ENCODE measurements at regions not wholly inside any gene's neighbourhood (a gene's known extent, or its start where the extent isn't known, plus 50 kb on each side); places are given as distances from the start of the nearest gene placed in this dataset.

- DNase-seq (ENCODE audit: low read depth, low spot score) = no peak
These were observed 210.6 kb downstream of the CCNG2 start for GRCh38 chr4:77367638-77368037.

DNA sequence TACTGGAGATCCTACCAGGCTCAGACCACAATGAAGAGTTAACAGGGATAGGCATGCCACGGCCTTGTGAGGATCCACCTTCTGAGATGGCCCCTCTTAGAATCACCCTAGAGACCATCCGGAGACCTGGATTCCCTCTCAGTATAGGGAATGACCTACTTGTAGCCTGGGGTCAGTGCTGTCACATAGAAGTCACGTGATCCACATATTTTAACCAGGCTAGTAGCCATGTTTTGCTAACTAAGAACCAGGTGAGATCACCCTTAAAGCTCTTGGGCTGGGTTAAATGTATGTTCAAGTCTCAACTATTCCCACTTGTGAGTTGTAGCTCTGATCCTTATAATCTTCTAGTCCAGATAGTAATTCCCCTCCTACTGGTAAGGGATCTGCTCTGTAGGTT, 215.4 kb downstream of the CCNG2 start:
- DNase-seq (ENCODE audit: low read depth, low spot score) = no peak

DNA sequence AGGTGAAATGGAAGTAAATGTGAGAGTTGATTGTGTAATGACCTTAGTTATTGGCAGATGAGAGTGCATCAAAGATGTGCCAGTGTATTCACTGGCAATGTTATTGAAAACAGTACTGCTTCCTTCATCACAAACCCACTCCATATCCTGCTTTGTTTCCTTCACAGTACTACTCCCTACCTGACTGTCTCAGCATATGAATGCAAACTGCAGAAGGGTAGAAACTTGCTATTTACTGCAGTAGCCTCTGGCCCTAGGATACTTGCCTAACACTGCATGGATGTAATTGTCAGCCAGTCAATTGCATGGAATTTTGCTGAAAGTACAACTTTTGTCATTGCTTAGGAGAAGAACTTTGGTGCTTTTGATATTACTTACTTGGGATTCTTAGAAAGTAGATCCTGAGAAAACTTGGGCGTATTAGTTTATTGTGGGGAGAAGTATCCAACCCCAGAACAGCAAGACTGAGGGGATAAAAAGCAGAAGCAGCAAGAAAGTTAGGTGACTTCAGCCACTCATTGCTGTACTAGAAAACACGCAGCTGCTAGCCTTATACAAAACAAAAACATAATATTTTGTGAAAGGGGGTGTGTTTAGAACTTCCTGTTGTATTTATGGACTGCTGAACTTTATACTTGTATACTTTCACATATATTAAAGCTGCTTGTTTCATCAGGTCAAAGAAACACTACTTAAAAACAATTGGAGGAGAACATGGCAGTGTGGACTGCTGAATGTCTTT, 219.0 kb downstream of the CCNG2 start:
- no peak for DNase-seq (ENCODE audit: low read depth, low spot score)

DNA sequence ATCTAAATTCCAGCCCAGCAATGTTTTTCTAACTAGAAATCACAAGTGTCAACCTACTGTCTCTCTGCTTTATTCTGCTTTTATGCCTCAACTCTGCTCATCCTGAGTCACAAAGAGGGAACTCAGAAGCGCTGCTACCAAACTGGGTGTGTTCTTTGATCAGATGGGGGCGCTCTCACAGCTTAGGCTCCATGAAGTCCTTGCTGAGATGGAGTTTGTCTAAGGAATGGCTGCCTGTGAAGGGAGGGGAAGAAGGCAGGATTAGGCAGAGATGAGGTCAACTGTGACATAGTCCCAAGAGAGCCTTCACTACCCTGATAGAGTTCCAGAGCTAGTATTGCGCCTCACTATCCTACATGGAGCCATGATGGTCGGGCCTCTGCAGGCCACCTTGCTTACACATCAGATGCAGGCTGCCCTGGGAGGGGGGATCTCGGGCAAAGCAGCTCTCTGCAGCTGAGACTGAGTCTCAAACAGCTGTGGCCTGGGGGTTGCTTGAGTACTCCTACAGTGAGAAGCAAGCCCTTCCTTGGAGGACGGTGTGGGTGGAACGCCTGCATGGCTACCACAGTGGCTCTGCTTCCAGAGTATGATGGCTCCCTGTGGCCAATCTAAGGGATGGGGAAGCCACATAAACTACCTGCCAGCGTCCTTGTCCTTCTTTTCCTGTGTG, 219.9 kb downstream of the CCNG2 start:
- DNase-seq (ENCODE audit: low read depth, low spot score) = no peak

GRCh38 chr4:77384094-77384493, 221.5 kb upstream of the CXCL13 start:
- no peak for DNase-seq (ENCODE audit: low read depth, low spot score)

DNA sequence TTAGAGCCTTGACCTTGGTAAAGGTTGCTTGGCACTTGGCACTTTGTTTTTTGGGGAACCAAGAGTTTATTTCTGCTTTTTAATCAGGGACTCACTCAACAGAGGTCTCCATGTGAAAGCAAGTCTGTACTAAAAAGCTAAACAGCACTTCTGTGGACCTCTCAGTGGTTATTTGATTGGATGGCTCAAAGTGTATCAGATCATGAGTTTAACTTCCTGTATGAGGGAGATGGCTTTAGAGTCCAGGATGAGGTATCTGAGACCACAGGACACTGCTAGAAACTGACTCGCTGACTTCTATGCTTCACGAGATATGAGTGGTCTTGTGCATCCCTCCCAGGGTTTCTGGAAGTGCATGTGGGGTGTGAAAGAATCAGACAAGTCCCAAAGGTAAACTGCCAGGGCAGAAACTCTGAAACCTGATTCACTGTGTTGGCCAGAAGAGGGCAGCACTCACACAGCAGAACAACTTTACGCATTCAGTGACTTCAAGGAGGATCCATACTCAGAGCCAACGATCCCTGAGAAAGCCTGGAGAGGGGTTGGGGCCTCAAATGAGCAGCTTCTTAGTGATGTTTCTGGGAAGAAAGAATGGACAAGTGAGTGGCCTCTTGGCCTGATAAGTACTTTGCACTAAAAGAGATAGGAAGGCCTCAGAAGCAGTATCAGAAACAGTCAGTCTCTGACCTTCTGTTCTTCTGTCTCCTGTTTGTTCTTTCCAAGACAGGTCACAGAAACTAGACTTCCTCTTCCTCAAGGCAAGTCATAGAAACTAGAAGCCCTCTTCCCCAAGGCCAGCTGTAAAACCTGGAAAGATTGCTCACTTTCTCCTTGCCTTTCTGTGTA, 220.3 kb upstream of the CXCL13 start:
- DNase-seq (ENCODE audit: low read depth, low spot score) = peak; percentile 35

GRCh38 chr4:77393996-77394395, 211.6 kb upstream of the CXCL13 start:
- DNase-seq (ENCODE audit: low read depth, low spot score) = no peak

- no peak for DNase-seq (ENCODE audit: low read depth, low spot score)
These were observed 210.1 kb upstream of the CXCL13 start for GRCh38 chr4:77395481-77395880.

DNA sequence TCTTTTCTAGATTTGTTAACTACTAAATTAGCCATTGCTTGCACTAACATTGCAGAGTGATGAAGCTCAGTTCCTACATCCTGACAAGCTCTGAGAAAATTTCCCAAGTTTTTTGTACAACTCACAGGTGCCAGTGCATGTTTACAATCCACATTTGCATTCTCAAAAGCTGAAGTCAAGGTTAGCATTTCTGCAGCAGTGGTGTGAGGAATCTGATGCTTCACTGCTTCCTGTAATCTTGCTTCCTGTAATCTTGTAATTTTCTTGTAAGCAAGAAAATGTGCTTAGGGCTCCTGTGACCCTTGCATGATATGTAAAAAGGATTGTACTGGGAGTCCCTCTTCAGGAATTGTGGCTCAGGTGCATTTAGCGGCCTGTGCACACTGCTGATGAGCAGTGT, 207.4 kb upstream of the CXCL13 start:
- DNase-seq (ENCODE audit: low read depth, low spot score) = no peak

DNA sequence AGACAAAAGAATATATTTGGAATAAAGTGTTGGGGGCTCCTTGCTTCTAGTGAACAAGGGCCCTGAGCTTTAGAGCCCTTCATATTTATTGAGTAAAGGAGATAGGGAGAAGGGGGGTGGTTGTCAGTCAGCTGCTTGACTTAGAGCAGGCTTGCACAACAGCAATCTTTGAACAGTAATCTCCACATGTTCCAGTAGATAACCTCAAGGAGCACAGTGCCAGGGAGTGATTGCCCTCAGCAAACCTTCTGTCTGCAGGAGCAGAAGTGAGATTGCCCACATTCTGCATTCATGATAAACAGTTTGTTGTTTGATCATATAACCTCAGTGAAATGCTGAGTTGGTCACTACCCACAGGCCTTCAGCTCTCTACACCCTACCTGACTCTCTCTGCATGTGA, 205.8 kb upstream of the CXCL13 start:
- DNase-seq (ENCODE audit: low read depth, low spot score) = no peak

- DNase-seq (ENCODE audit: low read depth, low spot score) = no peak
These were observed 191.9 kb upstream of the CXCL13 start for GRCh38 chr4:77413766-77414165.

DNA sequence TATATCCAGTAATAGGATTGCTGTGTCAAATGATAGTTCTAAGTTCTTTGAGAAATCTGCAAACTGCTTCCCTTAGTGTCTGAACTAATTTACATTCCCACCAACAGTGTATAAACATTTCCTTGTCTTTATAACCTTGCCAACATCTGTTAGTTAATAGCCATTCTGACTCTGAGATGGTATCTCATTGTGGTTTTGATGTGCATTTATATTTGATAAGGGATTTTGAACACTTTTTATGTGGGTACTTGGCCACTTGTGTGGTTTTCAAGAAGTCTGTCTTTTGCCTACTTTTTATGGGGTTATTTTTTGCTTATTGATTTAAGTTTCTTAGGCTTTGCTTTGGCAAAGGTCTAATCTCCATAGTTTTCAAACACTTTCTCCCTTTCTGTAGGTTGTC, 189.9 kb upstream of the CXCL13 start:
- no peak for DNase-seq (ENCODE audit: low read depth, low spot score)

DNA sequence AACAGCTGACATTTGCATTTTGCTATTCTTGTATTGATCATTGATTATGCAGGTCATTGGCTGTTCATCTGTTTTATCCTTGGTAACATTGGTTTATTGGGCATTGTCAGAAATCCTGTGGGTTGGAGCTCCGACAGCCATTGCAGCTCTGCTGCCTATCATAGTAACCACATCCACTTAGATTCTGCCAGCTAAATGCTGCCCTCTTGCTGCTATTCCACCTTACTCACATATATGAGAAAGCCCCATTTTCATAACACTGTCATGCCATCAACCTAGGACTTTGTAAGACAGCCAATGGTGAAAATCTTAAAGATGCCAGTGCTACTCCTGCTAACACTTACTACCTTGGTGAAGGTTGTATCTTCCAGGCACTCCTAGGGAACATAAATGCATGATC, 187.3 kb upstream of the CXCL13 start:
- DNase-seq (ENCODE audit: low read depth, low spot score) = no peak

DNA sequence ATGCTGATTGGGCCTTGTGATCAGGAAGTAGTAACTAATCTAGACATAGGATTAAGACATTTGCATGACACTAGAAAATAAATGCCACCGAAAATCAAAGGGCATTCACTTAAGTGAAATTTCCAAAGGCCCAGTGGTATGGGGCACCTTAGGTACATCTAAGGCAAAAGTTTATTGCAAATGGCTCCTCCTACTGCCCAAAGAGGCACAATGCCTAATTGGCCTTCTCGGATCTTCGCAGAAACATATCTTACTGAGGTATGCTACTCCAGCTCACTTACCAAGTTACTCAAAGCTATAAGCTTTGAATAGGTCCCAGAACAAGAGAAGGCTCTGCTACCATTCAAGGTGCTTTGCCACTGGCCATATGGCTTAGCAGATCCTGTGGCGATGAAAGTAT, 174.8 kb upstream of the CXCL13 start:
- DNase-seq (ENCODE audit: low read depth, low spot score) = no peak

DNA sequence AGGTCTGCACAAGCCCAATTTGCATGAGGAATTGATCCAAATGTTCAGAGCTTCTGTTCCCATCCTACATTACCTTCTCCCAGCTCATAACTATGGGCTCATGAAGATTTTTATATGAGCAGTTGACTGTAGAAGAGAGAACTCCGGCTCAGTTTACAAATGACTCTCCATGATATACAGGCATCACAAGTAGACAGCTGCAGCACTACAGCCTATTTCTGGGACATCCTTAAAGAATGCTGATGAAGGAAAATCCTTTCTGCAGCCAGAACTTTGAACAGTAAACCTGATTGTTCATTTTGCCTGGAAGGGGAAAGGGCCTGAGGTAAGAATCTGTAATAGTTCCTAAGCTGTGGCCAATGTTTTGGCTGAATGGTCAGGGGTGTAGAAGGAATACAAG, 174.1 kb upstream of the CXCL13 start:
- no peak for DNase-seq (ENCODE audit: low read depth, low spot score)

DNA sequence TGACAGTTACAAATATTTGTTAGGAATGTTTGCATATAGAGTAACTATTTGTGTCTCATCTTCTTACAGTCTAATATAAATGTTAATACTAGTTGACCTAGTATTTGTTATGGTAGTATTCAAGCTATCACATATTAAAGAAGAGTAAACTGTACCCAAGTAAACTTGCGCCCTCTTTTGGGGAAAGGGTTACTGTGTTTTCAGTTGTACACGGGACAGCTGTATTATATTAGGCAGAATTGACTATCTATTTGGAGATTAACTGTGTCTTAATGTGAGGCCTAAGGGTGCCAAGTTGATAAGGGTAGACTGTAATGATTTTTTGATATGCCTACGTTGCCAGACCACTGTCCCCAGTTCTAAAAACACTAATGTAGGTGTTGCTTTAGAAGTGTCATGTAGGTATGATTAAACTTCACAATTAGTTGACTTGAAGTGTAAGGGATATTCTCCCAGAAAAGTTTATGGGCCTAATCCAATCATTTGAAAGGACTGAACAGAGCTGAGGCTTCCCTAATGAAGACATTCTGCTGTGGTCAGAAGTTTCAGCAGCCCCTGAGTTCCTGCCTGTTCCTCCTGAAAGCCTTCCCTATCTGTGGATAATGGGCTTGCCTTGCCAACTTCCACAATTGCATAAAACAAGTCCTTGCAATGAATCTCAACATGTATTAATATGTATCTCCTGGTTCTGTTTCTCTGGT, 172.8 kb upstream of the CXCL13 start:
- no peak for DNase-seq (ENCODE audit: low read depth, low spot score)

GRCh38 chr4:77433418-77433733, 172.2 kb upstream of the CXCL13 start:
- DNase-seq (ENCODE audit: low read depth, low spot score) = peak; percentile 17

DNA sequence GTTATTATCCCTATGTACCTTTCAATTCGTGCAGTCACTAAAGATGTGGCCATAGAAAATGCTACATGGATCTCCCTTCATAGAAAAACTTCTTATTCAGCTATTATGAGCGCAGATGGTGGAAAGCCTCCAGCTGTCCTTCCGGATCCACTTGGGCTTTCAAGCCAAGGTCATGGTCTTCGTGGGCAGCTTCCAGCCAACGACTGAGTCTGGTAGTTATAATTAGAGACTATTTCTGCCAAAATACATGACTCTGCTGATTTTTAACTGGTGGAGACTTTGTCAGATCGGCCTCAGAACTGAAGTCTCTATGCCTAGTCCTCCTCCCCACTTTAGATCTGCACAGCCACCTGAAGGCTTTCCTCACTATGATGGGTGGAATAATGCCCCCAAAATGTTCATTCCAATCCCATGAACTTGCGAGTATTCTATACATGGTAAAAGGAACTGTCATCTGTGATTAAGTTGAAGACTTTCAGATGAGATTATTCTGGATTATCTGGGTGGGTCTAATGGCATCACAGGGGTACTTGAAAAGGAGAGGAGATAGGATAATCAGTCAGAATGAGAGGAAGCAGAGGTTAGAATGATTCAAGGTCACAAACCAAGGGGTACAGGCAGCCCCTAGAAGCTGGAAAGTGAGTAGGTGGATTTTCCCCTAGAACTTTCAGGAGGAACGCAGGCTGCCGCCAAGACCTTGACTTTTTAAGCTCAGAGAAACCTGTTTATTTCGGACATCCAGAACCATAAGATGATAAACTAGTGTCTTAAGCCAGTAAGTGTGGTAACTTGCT, 171.1 kb upstream of the CXCL13 start:
- DNase-seq (ENCODE audit: low read depth, low spot score) = no peak

DNA sequence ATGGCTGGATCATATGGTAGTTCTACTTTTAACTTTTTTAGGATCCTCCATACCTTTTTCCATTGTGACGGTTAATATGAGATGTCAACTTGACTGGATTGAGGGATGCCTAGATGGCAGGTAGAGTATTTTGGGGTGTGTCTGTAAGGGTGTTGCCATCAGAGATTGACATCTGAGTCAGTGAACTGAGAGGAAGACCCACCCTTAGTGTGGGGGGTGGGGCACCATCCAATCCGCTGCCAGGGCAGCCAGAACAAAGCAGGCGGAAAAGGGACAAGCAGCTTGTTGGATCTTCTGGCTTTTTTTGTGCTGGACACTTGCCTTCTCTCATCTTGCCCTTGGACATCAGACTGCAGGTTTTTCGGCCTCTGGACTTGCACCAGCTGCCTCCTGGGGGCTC, 168.5 kb upstream of the CXCL13 start:
- DNase-seq (ENCODE audit: low read depth, low spot score) = no peak

DNA sequence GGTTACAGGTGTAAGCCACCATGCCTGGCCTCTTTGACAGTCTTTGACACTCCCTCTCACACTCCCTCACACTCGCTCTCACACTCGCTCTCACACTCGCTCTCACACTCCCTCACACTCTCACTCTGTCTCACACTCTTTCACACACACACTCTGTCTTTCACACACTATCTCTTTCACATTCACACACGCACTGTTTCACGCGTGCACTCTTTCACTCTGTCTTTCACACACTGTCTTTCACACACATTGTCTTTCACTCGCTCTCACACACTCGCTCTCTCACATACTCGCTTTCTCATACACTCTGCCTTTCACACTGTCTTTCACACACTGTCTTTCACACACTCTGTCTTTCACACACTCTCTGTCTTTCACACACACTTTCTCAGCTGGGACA, 167.1 kb upstream of the CXCL13 start:
- DNase-seq (ENCODE audit: low read depth, low spot score) = no peak

GRCh38 chr4:77443941-77444340, 161.7 kb upstream of the CXCL13 start:
- no peak for DNase-seq (ENCODE audit: low read depth, low spot score)
